CD14-positive monocyte (primary cell): ENCODE measurements at regions not wholly inside any gene's neighbourhood (a gene's known extent, or its start where the extent isn't known, plus 50 kb on each side); places are given as distances from the start of the nearest gene placed in this dataset.

Experiments
- DNase-seq, 3 donors: peaks; one replicate each; pipeline ENCODE4 v3.0.0-alpha.2; 2011 to 2022
- H2AFZ ChIP-seq: 2 replicates; pipeline ENCODE4 v1.6.0; 2012; ENCODE audit warnings: mild to moderate bottlenecking, low read depth, low read length, inconsistent platforms; ENCODE audit not compliant: insufficient read depth, poor library complexity, severe bottlenecking
- H3K27ac ChIP-seq, 2 donors: 1 replicate in 1 of 2; 2 replicates in 1 of 2; pipeline ENCODE4 v1.5.1; 2012 to 2013; ENCODE audit warnings: low read length in 2 of 2, control low read depth in 1 of 2, inconsistent platforms in 1 of 2, low read depth in 1 of 2, mild to moderate bottlenecking in 1 of 2
- H3K27me3 ChIP-seq, 2 donors: one replicate each; pipeline versions ENCODE4 v1.6.0 to v1.6.1; 2011 to 2013; ENCODE audit warnings: low read length in 2 of 2; ENCODE audit not compliant: control insufficient read depth in 2 of 2, insufficient read depth in 2 of 2
- H3K36me3 ChIP-seq, 2 donors: replicated peaks in 1 of 2; 1 replicate in 1 of 2; 2 replicates in 1 of 2; pipeline versions ENCODE4 v1.5.1 to v1.6.1; 2012 to 2013; ENCODE audit warnings: low read length in 2 of 2, control low read depth in 1 of 2, inconsistent platforms in 1 of 2, mild to moderate bottlenecking in 1 of 2; ENCODE audit not compliant: insufficient read depth in 2 of 2, control insufficient read depth in 1 of 2
- H3K4me1 ChIP-seq, 2 donors: 1 replicate in 1 of 2; 2 replicates in 1 of 2; pipeline versions ENCODE4 v1.5.1 to v1.6.1; 2012 to 2013; ENCODE audit warnings: low read length in 2 of 2, control low read depth in 1 of 2, inconsistent platforms in 1 of 2, mild to moderate bottlenecking in 1 of 2, moderate library complexity in 1 of 2; ENCODE audit not compliant: insufficient read depth in 2 of 2, control insufficient read depth in 1 of 2
- H3K4me2 ChIP-seq: replicated peaks from 2 replicates; pipeline ENCODE3; 2012; ENCODE audit warnings: low read length, moderate library complexity, mild to moderate bottlenecking; ENCODE audit not compliant: poor library complexity, severe bottlenecking; ENCODE audit errors: extremely low read depth
- H3K4me3 ChIP-seq, 3 experiments: fragments of 200-600 bp in 1 of 3; sonication (generic) in 1 of 3; replicated peaks in 1 of 3; 1 replicate in 2 of 3; 2 replicates in 1 of 3; pipeline ENCODE4 v1.5.1; 2011 to 2013; ENCODE audit warnings: low read length in 3 of 3, mild to moderate bottlenecking in 3 of 3, control low read depth in 2 of 3, low read depth in 2 of 3, inconsistent platforms in 1 of 3, moderate library complexity in 1 of 3
- H3K79me2 ChIP-seq: 2 replicates; pipeline ENCODE4 v1.6.0; 2012; ENCODE audit warnings: mild to moderate bottlenecking, control low read depth, inconsistent platforms, low read length, moderate library complexity; ENCODE audit not compliant: insufficient read depth
- H3K9ac ChIP-seq: 2 replicates; pipeline ENCODE4 v1.6.0; 2017; ENCODE audit warnings: low read length, mild to moderate bottlenecking; ENCODE audit not compliant: insufficient read depth, poor library complexity, severe bottlenecking
- H3K9me3 ChIP-seq, 2 donors: replicated peaks in 1 of 2; 1 replicate in 1 of 2; 2 replicates in 1 of 2; pipeline versions ENCODE4 v1.5.1 to v1.6.1; 2012 to 2013; ENCODE audit warnings: low read length in 2 of 2, control low read depth in 1 of 2; ENCODE audit not compliant: control insufficient read depth in 1 of 2, insufficient read depth in 1 of 2
- H4K20me1 ChIP-seq: 2 replicates; pipeline ENCODE4 v1.6.0; 2012; ENCODE audit warnings: mild to moderate bottlenecking, low read length, control low read depth, moderate library complexity; ENCODE audit not compliant: insufficient read depth
- H3K27ac Mint-ChIP-seq, 7 donors: one replicate each; pipeline ENCODE4 v1.8.0; 2020; ENCODE audit warnings: mild to moderate bottlenecking in 7 of 7, mixed read lengths in 7 of 7, moderate library complexity in 6 of 7, inconsistent platforms in 2 of 7
- H3K27me3 Mint-ChIP-seq, 3 donors: one replicate each; pipeline ENCODE4 v1.8.0; 2021 to 2022; ENCODE audit warnings: low read depth in 3 of 3, mild to moderate bottlenecking in 3 of 3, mixed read lengths in 3 of 3, moderate library complexity in 3 of 3, inconsistent platforms in 1 of 3
- H3K36me3 Mint-ChIP-seq, 2 donors: one replicate each; pipeline ENCODE4 v1.8.0; 2020; ENCODE audit warnings: mixed read lengths in 2 of 2, inconsistent platforms in 1 of 2, mild to moderate bottlenecking in 1 of 2
- H3K4me1 Mint-ChIP-seq: one replicate; pipeline ENCODE4 v1.8.0; 2020; ENCODE audit warnings: mild to moderate bottlenecking, mixed read lengths
- H3K4me3 Mint-ChIP-seq, 2 donors: one replicate each; pipeline ENCODE4 v1.8.0; 2020; ENCODE audit warnings: mild to moderate bottlenecking in 2 of 2, mixed read lengths in 2 of 2, moderate library complexity in 1 of 2
- H3K9me3 Mint-ChIP-seq, 7 donors: one replicate each; pipeline ENCODE4 v1.8.0; 2020 to 2022; ENCODE audit warnings: mixed read lengths in 7 of 7, mild to moderate bottlenecking in 6 of 7, moderate library complexity in 6 of 7, inconsistent platforms in 2 of 7
- CTCF ChIP-seq: fragments of 200-600 bp; IDR thresholded peaks from one replicate; pipeline ENCODE4 v1.8.0; 2022; ENCODE audit warnings: antibody characterized with exemption, mild to moderate bottlenecking
- WGBS: methylation state at CpG from one replicate; pipeline ENCODE4 v1.1.5; 2013; ENCODE audit warnings: missing lambda C conversion rate; ENCODE audit not compliant: insufficient coverage; 5-methylcytosine and 5-hydroxymethylcytosine counted together
- intact Hi-C, 2 donors: fragments of 100-400 bp; cut with micrococcal nuclease; formaldehyde crosslinking; loops; one replicate each; pipeline versions ENCODE4 v1.15.0 to v1.15.1; 2023

GRCh38 chr3:181660337-181660736, 51.4 kb upstream of the SOX2 start:
- Mint-ChIP-seq H3K27me3 (peaks cover 0 to 2% (median 0%) of the 10 kb centered on the region in 3 donors), H3K9me3 (peaks cover 0 to 3% (median 0%) of the 10 kb centered on the region in 7 donors), H3K4me1 (no peaks in the 10 kb centered on the region), H3K27ac (no peak overlapping the region), H3K4me3 (no peak overlapping the region), H3K36me3 (no peaks in the 10 kb centered on the region)
- intact Hi-C loops, result no loop called here
- no peak for DNase-seq
- H3K4me3 ChIP-seq, result no peak overlapping the region
- no peaks in the 10 kb centered on the region for H3K4me1 ChIP-seq
- H3K9me3 ChIP-seq, result no peaks in the 10 kb centered on the region
- H4K20me1 ChIP-seq, result no peaks in the 10 kb centered on the region
- no peak overlapping the region for H2AFZ ChIP-seq
- no CpG with 5 or more reads among the region's 2 CpGs for WGBS
- H3K27ac ChIP-seq, result no peak overlapping the region
- no peaks in the 10 kb centered on the region for H3K36me3 ChIP-seq
- no peak overlapping the region for H3K9ac ChIP-seq
- no peak for TF ChIP-seq CTCF
- H3K79me2 ChIP-seq, result no peaks in the 10 kb centered on the region
- H3K27me3 ChIP-seq, result no peaks in the 10 kb centered on the region
- H3K4me2 ChIP-seq, result no peak overlapping the region

- Histone ChIP-seq H3K27ac (no peak overlapping the region), H3K9ac (no peak overlapping the region), H3K79me2 (no peaks in the 10 kb centered on the region), H3K4me1 (no peaks in the 10 kb centered on the region), H3K27me3 (no peaks in the 10 kb centered on the region), H3K4me2 (no peak overlapping the region), H2AFZ (no peak overlapping the region), H4K20me1 (no peaks in the 10 kb centered on the region), H3K36me3 (no peaks in the 10 kb centered on the region), H3K9me3 (no peaks in the 10 kb centered on the region), H3K4me3 (no peak overlapping the region)
- Mint-ChIP-seq H3K4me1 (no peaks in the 10 kb centered on the region), H3K4me3 (no peak overlapping the region), H3K36me3 (no peaks in the 10 kb centered on the region), H3K27me3 (peaks cover 0 to 5% (median 0%) of the 10 kb centered on the region in 3 donors), H3K9me3 (peaks cover 0 to 8% (median 5%) of the 10 kb centered on the region in 7 donors), H3K27ac (no peak overlapping the region)
- intact Hi-C loops, result no loop called here
- TF ChIP-seq CTCF, result no peak
- no CpG with 5 or more reads among the region's 1 CpG for WGBS
- no peak for DNase-seq
These were observed 74.3 kb upstream of the SOX2 start for GRCh38 chr3:181637456-181637855.
